GM18873 (cell line): ENCODE measurements at regions not wholly inside any gene's neighbourhood (a gene's known extent, or its start where the extent isn't known, plus 50 kb on each side); places are given as distances from the start of the nearest gene placed in this dataset.
"Not testable (repeated sequence)": the region's sequence is repeated elsewhere in the genome, so short reads cannot be mapped to it uniquely, and the experiment has no call there.

ENCODE experiments used
- ATAC-seq: cut with Tn5 transposase; IDR thresholded peaks from one replicate; pipeline ENCODE4 v1.9.1; 2021; ENCODE audit warnings: mild to moderate bottlenecking, moderate library complexity, moderate number of reproducible peaks; ENCODE audit not compliant: unreplicated experiment, low FRiP score

- no peak for ATAC-seq
These were observed 247.7 kb upstream of the RFX3 start for GRCh38 chr9:3773362-3774060.

- no peak for ATAC-seq
These were observed 243.8 kb upstream of the RFX3 start for GRCh38 chr9:3769646-3770045.

- no peak for ATAC-seq
These were observed 243.1 kb upstream of the RFX3 start for GRCh38 chr9:3768712-3769457.

- no peak for ATAC-seq
These were observed 242.5 kb upstream of the RFX3 start for GRCh38 chr9:3768286-3768685.

- no peak for ATAC-seq
These were observed 236.3 kb upstream of the RFX3 start for GRCh38 chr9:3762076-3762475.

- no peak for ATAC-seq
These were observed 234.2 kb upstream of the RFX3 start for GRCh38 chr9:3760031-3760430.

GRCh38 chr9:3758816-3759576 is 233.2 kb upstream of the RFX3 start:
- ATAC-seq = no peak

- no peak for ATAC-seq
These were observed 230.3 kb upstream of the RFX3 start for GRCh38 chr9:3756071-3756470.

GRCh38 chr9:3751125-3751758 is 225.4 kb upstream of the RFX3 start:
- no peak for ATAC-seq

- ATAC-seq = no peak
These were observed 224.5 kb upstream of the RFX3 start for GRCh38 chr9:3750321-3750720.

- no peak for ATAC-seq
These were observed 220.8 kb upstream of the RFX3 start for GRCh38 chr9:3746296-3747275.

GRCh38 chr9:3743901-3744413 is 218.2 kb upstream of the RFX3 start:
- no peak for ATAC-seq

GRCh38 chr9:3742586-3742985 is 216.8 kb upstream of the RFX3 start:
- ATAC-seq = no peak

- no peak for ATAC-seq
These were observed 215.9 kb upstream of the RFX3 start for GRCh38 chr9:3741729-3742128.

- no peak for ATAC-seq
These were observed 215.1 kb upstream of the RFX3 start for GRCh38 chr9:3740690-3741419.

- no peak for ATAC-seq
These were observed 210.4 kb upstream of the RFX3 start for GRCh38 chr9:3736161-3736560.

GRCh38 chr9:3735251-3735650 is 209.4 kb upstream of the RFX3 start:
- no peak for ATAC-seq

- ATAC-seq = not testable (repeated sequence)
These were observed 207.9 kb upstream of the RFX3 start for GRCh38 chr9:3733527-3734262.
